ENCODE measurements at regions not wholly inside any gene's neighbourhood (a gene's known extent, or its start where the extent isn't known, plus 50 kb on each side); places are given as distances from the start of the nearest gene placed in this dataset.
"Not testable (repeated sequence)": the region's sequence is repeated elsewhere in the genome, so short reads cannot be mapped to it uniquely, and the experiment has no call there.

- Histone ChIP-seq H2AK5ac (ENCODE audit: low read length) (peak overlapping the region; percentile 59), H3K79me1 (ENCODE audit: low read length) (peaks cover 2% of the 10 kb centered on the region), H3K27me3 (ENCODE audit: insufficient read depth, low read length) (no peaks in the 10 kb centered on the region), H3K4ac (ENCODE audit: low read depth, low read length) (no peak overlapping the region), H3K4me2 (ENCODE audit: low read length) (no peak overlapping the region), H2BK5ac (ENCODE audit: low read depth, low read length, poor library complexity) (no peak overlapping the region), H2BK12ac (ENCODE audit: low read length) (no peak overlapping the region), H4K91ac (ENCODE audit: low read depth, low read length) (peak overlapping the region; percentile 58), H4K8ac (ENCODE audit: low read depth, low read length) (no peak overlapping the region), H2AFZ (ENCODE audit: insufficient read depth, low read length, poor library complexity) (no peak overlapping the region), H3K14ac (ENCODE audit: low read length) (no peak overlapping the region), H3K4me3 (ENCODE audit: low read depth, low read length) (no peak overlapping the region), H3K4me1 (ENCODE audit: control insufficient read depth in 1 of 2, insufficient read depth in 2 of 2, low read length in 2 of 2) (peaks cover 17 to 28% of the 10 kb centered on the region in 2 experiments), H3K79me2 (ENCODE audit: control insufficient read depth, insufficient read depth, low read length, poor library complexity) (no peaks in the 10 kb centered on the region), H3K18ac (ENCODE audit: low read length) (no peak overlapping the region), H3K23ac (ENCODE audit: low read length) (no peak overlapping the region), H3K9me3 (ENCODE audit: insufficient read depth, low read depth, low read length) (no peaks in the 10 kb centered on the region), H2BK120ac (ENCODE audit: insufficient read depth, low read length, poor library complexity) (no peak overlapping the region), H3K27ac (ENCODE audit: low read depth, low read length) (no peak overlapping the region), H4K12ac (ENCODE audit: low read depth, low read length) (no peak overlapping the region), H3K9ac (ENCODE audit: low read length) (no peak overlapping the region), H3K36me3 (ENCODE audit: control insufficient read depth in 1 of 2, insufficient read depth in 2 of 2, low read length in 2 of 2) (no peaks in the 10 kb centered on the region)
- no CpG with 5 or more reads among the region's 9 CpGs for WGBS (ENCODE audit: extremely low coverage, insufficient coverage, insufficient read length)
- DNase-seq, result no peak
Observed at GRCh38 chr2:120544522-120544921, 191.1 kb upstream of the GLI2 start.

- not testable (repeated sequence) for H3K9me3 ChIP-seq (ENCODE audit: insufficient read depth, low read depth, low read length); H2AFZ ChIP-seq (ENCODE audit: insufficient read depth, low read length, poor library complexity); H2AK5ac ChIP-seq (ENCODE audit: low read length); H3K18ac ChIP-seq (ENCODE audit: low read length); H3K27me3 ChIP-seq (ENCODE audit: insufficient read depth, low read length); H3K79me1 ChIP-seq (ENCODE audit: low read length); H4K12ac ChIP-seq (ENCODE audit: low read depth, low read length); H3K79me2 ChIP-seq (ENCODE audit: control insufficient read depth, insufficient read depth, low read length, poor library complexity); H3K36me3 ChIP-seq (ENCODE audit: control insufficient read depth in 1 of 2, insufficient read depth in 2 of 2, low read length in 2 of 2); H2BK12ac ChIP-seq (ENCODE audit: low read length); DNase-seq; H3K27ac ChIP-seq (ENCODE audit: low read depth, low read length); H4K8ac ChIP-seq (ENCODE audit: low read depth, low read length); H2BK120ac ChIP-seq (ENCODE audit: insufficient read depth, low read length, poor library complexity); H3K4me3 ChIP-seq (ENCODE audit: low read depth, low read length); H4K91ac ChIP-seq (ENCODE audit: low read depth, low read length); H3K14ac ChIP-seq (ENCODE audit: low read length); H3K4ac ChIP-seq (ENCODE audit: low read depth, low read length); H3K23ac ChIP-seq (ENCODE audit: low read length); H2BK5ac ChIP-seq (ENCODE audit: low read depth, low read length, poor library complexity); H3K4me2 ChIP-seq (ENCODE audit: low read length); H3K9ac ChIP-seq (ENCODE audit: low read length)
- no CpG with 5 or more reads among the region's 11 CpGs for WGBS (ENCODE audit: extremely low coverage, insufficient coverage, insufficient read length)
- H3K4me1 ChIP-seq (ENCODE audit: control insufficient read depth in 1 of 2, insufficient read depth in 2 of 2, low read length in 2 of 2), result peaks cover 13 to 24% of the 10 kb centered on the region in 2 experiments
Observed at GRCh38 chr2:120545007-120545406, 190.7 kb upstream of the GLI2 start.

GRCh38 chr2:120545521-120546047 lies 190.1 kb upstream of the GLI2 start:
- Histone ChIP-seq H3K23ac (ENCODE audit: low read length) (no peak overlapping the region), H3K79me2 (ENCODE audit: control insufficient read depth, insufficient read depth, low read length, poor library complexity) (no peaks in the 10 kb centered on the region), H3K27ac (ENCODE audit: low read depth, low read length) (no peak overlapping the region), H3K14ac (ENCODE audit: low read length) (no peak overlapping the region), H3K4me2 (ENCODE audit: low read length) (peak overlapping the region; percentile 11), H3K4me3 (ENCODE audit: low read depth, low read length) (no peak overlapping the region), H3K9me3 (ENCODE audit: insufficient read depth, low read depth, low read length) (no peaks in the 10 kb centered on the region), H2BK12ac (ENCODE audit: low read length) (no peak overlapping the region), H2BK120ac (ENCODE audit: insufficient read depth, low read length, poor library complexity) (no peak overlapping the region), H3K9ac (ENCODE audit: low read length) (no peak overlapping the region), H3K4ac (ENCODE audit: low read depth, low read length) (no peak overlapping the region), H3K4me1 (ENCODE audit: control insufficient read depth in 1 of 2, insufficient read depth in 2 of 2, low read length in 2 of 2) (peaks cover 9 to 19% of the 10 kb centered on the region in 2 experiments), H4K8ac (ENCODE audit: low read depth, low read length) (no peak overlapping the region), H4K91ac (ENCODE audit: low read depth, low read length) (no peak overlapping the region), H2BK5ac (ENCODE audit: low read depth, low read length, poor library complexity) (no peak overlapping the region), H2AK5ac (ENCODE audit: low read length) (no peak overlapping the region), H3K79me1 (ENCODE audit: low read length) (peaks cover 2% of the 10 kb centered on the region), H4K12ac (ENCODE audit: low read depth, low read length) (no peak overlapping the region), H3K36me3 (ENCODE audit: control insufficient read depth in 1 of 2, insufficient read depth in 2 of 2, low read length in 2 of 2) (no peaks in the 10 kb centered on the region), H3K18ac (ENCODE audit: low read length) (no peak overlapping the region), H2AFZ (ENCODE audit: insufficient read depth, low read length, poor library complexity) (no peak overlapping the region), H3K27me3 (ENCODE audit: insufficient read depth, low read length) (no peaks in the 10 kb centered on the region)
- WGBS (ENCODE audit: extremely low coverage, insufficient coverage, insufficient read length), result no CpG with 5 or more reads among the region's 8 CpGs
- peak in 1 of 2 donors; percentile 51 for DNase-seq

GRCh38 chr2:120546048-120546864 lies 189.4 kb upstream of the GLI2 start:
- Histone ChIP-seq H3K9me3 (ENCODE audit: insufficient read depth, low read depth, low read length) (no peaks in the 10 kb centered on the region), H2BK12ac (ENCODE audit: low read length) (no peak overlapping the region), H3K36me3 (ENCODE audit: control insufficient read depth in 1 of 2, insufficient read depth in 2 of 2, low read length in 2 of 2) (no peaks in the 10 kb centered on the region), H4K8ac (ENCODE audit: low read depth, low read length) (no peak overlapping the region), H3K79me1 (ENCODE audit: low read length) (no peaks in the 10 kb centered on the region), H3K18ac (ENCODE audit: low read length) (no peak overlapping the region), H3K9ac (ENCODE audit: low read length) (no peak overlapping the region), H3K4me1 (ENCODE audit: control insufficient read depth in 1 of 2, insufficient read depth in 2 of 2, low read length in 2 of 2) (peaks cover 3 to 12% of the 10 kb centered on the region in 2 experiments), H2AK5ac (ENCODE audit: low read length) (no peak overlapping the region), H3K79me2 (ENCODE audit: control insufficient read depth, insufficient read depth, low read length, poor library complexity) (no peaks in the 10 kb centered on the region), H4K12ac (ENCODE audit: low read depth, low read length) (no peak overlapping the region), H3K27me3 (ENCODE audit: insufficient read depth, low read length) (no peaks in the 10 kb centered on the region), H3K4me2 (ENCODE audit: low read length) (peak overlapping the region; percentile 11), H3K4ac (ENCODE audit: low read depth, low read length) (no peak overlapping the region), H4K91ac (ENCODE audit: low read depth, low read length) (peak overlapping the region; percentile 13), H2AFZ (ENCODE audit: insufficient read depth, low read length, poor library complexity) (no peak overlapping the region), H2BK5ac (ENCODE audit: low read depth, low read length, poor library complexity) (no peak overlapping the region), H2BK120ac (ENCODE audit: insufficient read depth, low read length, poor library complexity) (no peak overlapping the region), H3K27ac (ENCODE audit: low read depth, low read length) (no peak overlapping the region), H3K14ac (ENCODE audit: low read length) (no peak overlapping the region), H3K4me3 (ENCODE audit: low read depth, low read length) (no peak overlapping the region), H3K23ac (ENCODE audit: low read length) (no peak overlapping the region)
- no CpG with 5 or more reads among the region's 27 CpGs for WGBS (ENCODE audit: extremely low coverage, insufficient coverage, insufficient read length)
- peak; percentile 35 to 46 for DNase-seq

Data from trophoblast cell (in vitro differentiated cells and primary cell).